ENCODE measurements at regions not wholly inside any gene's neighbourhood (a gene's known extent, or its start where the extent isn't known, plus 50 kb on each side); places are given as distances from the start of the nearest gene placed in this dataset.

GRCh38 chr3:68067314-68067713 lies 412.9 kb upstream of the SUCLG2 start:
- H3K4me1 ChIP-seq (ENCODE audit: control insufficient read depth, insufficient read depth, low read length), result no peaks in the 10 kb centered on the region
- no peaks in the 10 kb centered on the region for H3K27me3 ChIP-seq (ENCODE audit: control insufficient read depth, insufficient read depth, low read length)
- no peaks in the 10 kb centered on the region for H3K36me3 ChIP-seq (ENCODE audit: control insufficient read depth, insufficient read depth, low read length)
- DNase-seq (ENCODE audit: low read depth, low spot score), result no peak
- H3K27ac ChIP-seq (ENCODE audit: low read length), result no peak overlapping the region
- peaks cover 2% of the 10 kb centered on the region for H3K9me3 ChIP-seq (ENCODE audit: control insufficient read depth, insufficient read depth, low read length)
- no peak overlapping the region for H3K4me3 ChIP-seq (ENCODE audit: low read length)
- WGBS (ENCODE audit: insufficient coverage, insufficient read length), result no CpG with 5 or more reads among the region's 1 CpG

DNA sequence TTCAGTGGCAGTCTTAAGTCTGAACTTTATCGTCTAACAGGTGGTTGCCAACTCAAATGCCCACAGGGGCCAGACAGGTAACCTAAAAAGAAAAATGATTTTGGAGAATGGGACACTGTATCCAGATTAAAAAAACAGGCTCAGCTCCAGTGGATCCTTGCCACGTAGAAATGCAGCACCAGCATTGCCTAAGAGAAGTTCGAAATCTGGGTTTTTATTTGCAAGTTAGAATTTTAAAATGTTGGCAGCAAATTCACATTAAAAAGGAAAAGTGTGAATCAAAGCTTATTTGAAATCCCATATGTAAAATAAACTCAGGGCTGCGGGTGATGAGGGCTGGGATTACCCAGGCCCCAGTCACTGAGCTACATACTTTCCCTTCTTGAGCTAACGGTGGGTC lies 408.5 kb upstream of the SUCLG2 start:
- Histone ChIP-seq H3K27ac (ENCODE audit: low read length) (no peak overlapping the region), H3K9me3 (ENCODE audit: control insufficient read depth, insufficient read depth, low read length) (no peaks in the 10 kb centered on the region), H3K4me3 (ENCODE audit: low read length) (no peak overlapping the region), H3K27me3 (ENCODE audit: control insufficient read depth, insufficient read depth, low read length) (no peaks in the 10 kb centered on the region), H3K4me1 (ENCODE audit: control insufficient read depth, insufficient read depth, low read length) (no peaks in the 10 kb centered on the region), H3K36me3 (ENCODE audit: control insufficient read depth, insufficient read depth, low read length) (no peaks in the 10 kb centered on the region)
- DNase-seq (ENCODE audit: low read depth, low spot score), result no peak
- no CpG with 5 or more reads among the region's 5 CpGs for WGBS (ENCODE audit: insufficient coverage, insufficient read length)

- no peaks in the 10 kb centered on the region for H3K27me3 ChIP-seq (ENCODE audit: control insufficient read depth, insufficient read depth, low read length)
- H3K27ac ChIP-seq (ENCODE audit: low read length), result no peak overlapping the region
- H3K9me3 ChIP-seq (ENCODE audit: control insufficient read depth, insufficient read depth, low read length), result no peaks in the 10 kb centered on the region
- no peaks in the 10 kb centered on the region for H3K4me1 ChIP-seq (ENCODE audit: control insufficient read depth, insufficient read depth, low read length)
- no peaks in the 10 kb centered on the region for H3K36me3 ChIP-seq (ENCODE audit: control insufficient read depth, insufficient read depth, low read length)
- no CpG with 5 or more reads among the region's 5 CpGs for WGBS (ENCODE audit: insufficient coverage, insufficient read length)
- no peak overlapping the region for H3K4me3 ChIP-seq (ENCODE audit: low read length)
- DNase-seq (ENCODE audit: low read depth, low spot score), result no peak
These were observed 406.5 kb upstream of the SUCLG2 start for GRCh38 chr3:68060910-68061309.

DNA sequence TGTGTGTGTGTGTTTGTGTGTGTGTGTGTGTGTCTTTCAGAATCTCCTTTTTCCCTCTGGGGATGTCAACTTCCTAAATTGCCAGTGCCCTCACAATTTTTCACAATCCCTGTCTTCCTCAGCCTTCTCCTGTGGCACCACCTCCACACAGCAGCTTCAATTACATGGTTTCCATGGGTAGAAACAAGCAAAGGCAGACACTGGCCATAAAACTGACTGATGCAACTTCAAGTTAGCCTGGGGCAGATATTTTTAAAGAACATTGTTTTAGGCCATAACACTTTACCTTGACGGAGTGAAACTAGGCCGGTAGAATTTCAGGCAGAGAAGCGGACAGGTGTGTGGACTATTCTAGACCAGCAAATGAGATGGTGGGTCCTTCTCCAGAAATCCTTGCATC lies 405.8 kb upstream of the SUCLG2 start:
- no peak for DNase-seq (ENCODE audit: low read depth, low spot score)
- no peaks in the 10 kb centered on the region for H3K36me3 ChIP-seq (ENCODE audit: control insufficient read depth, insufficient read depth, low read length)
- H3K4me3 ChIP-seq (ENCODE audit: low read length), result no peak overlapping the region
- H3K27ac ChIP-seq (ENCODE audit: low read length), result no peak overlapping the region
- no peaks in the 10 kb centered on the region for H3K4me1 ChIP-seq (ENCODE audit: control insufficient read depth, insufficient read depth, low read length)
- no peaks in the 10 kb centered on the region for H3K9me3 ChIP-seq (ENCODE audit: control insufficient read depth, insufficient read depth, low read length)
- H3K27me3 ChIP-seq (ENCODE audit: control insufficient read depth, insufficient read depth, low read length), result no peaks in the 10 kb centered on the region
- WGBS (ENCODE audit: insufficient coverage, insufficient read length), result no CpG with 5 or more reads among the region's 3 CpGs

GRCh38 chr3:68059628-68060152 lies 405.3 kb upstream of the SUCLG2 start:
- no peak overlapping the region for H3K4me3 ChIP-seq (ENCODE audit: low read length)
- H3K36me3 ChIP-seq (ENCODE audit: control insufficient read depth, insufficient read depth, low read length), result no peaks in the 10 kb centered on the region
- no peak overlapping the region for H3K27ac ChIP-seq (ENCODE audit: low read length)
- DNase-seq (ENCODE audit: low read depth, low spot score), result no peak
- no peaks in the 10 kb centered on the region for H3K9me3 ChIP-seq (ENCODE audit: control insufficient read depth, insufficient read depth, low read length)
- no peaks in the 10 kb centered on the region for H3K4me1 ChIP-seq (ENCODE audit: control insufficient read depth, insufficient read depth, low read length)
- no peaks in the 10 kb centered on the region for H3K27me3 ChIP-seq (ENCODE audit: control insufficient read depth, insufficient read depth, low read length)
- no CpG with 5 or more reads among the region's 3 CpGs for WGBS (ENCODE audit: insufficient coverage, insufficient read length)

GRCh38 chr3:68057637-68058320 lies 403.4 kb upstream of the SUCLG2 start:
- Histone ChIP-seq H3K36me3 (ENCODE audit: control insufficient read depth, insufficient read depth, low read length) (no peaks in the 10 kb centered on the region), H3K27me3 (ENCODE audit: control insufficient read depth, insufficient read depth, low read length) (no peaks in the 10 kb centered on the region)
- no CpG with 5 or more reads among the region's 2 CpGs for WGBS (ENCODE audit: insufficient coverage, insufficient read length)

DNA sequence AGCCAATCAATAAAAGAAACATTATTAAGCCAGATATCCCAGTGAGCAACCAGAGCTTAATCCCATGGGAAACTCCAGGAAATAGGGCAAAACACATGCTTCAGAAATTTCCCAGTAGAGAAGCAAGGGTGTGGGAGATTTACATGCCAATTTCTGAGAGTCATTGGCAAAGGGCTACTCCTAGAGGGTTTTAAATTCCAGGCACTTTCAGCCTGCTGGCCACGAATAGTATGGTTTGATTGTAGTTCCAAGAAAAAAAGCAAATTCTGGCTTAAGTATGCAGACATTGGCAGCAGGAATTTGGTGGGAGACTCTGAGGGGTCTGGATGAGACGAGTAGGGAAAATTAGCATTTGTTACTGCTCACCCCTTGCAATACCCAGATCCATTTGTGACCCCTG lies 402.1 kb upstream of the SUCLG2 start:
- Histone ChIP-seq H3K9me3 (ENCODE audit: control insufficient read depth, insufficient read depth, low read length) (no peaks in the 10 kb centered on the region), H3K27ac (ENCODE audit: low read length) (no peak overlapping the region), H3K36me3 (ENCODE audit: control insufficient read depth, insufficient read depth, low read length) (no peaks in the 10 kb centered on the region), H3K27me3 (ENCODE audit: control insufficient read depth, insufficient read depth, low read length) (no peaks in the 10 kb centered on the region), H3K4me3 (ENCODE audit: low read length) (no peak overlapping the region), H3K4me1 (ENCODE audit: control insufficient read depth, insufficient read depth, low read length) (no peaks in the 10 kb centered on the region)
- no peak for DNase-seq (ENCODE audit: low read depth, low spot score)
- WGBS (ENCODE audit: insufficient coverage, insufficient read length), result no CpG with 5 or more reads among the region's 2 CpGs

More at GRCh38 chr3:68057637-68058320, 403.4 kb upstream of the SUCLG2 start:
- DNase-seq (ENCODE audit: low read depth, low spot score), result no peak
- Histone ChIP-seq H3K4me1 (ENCODE audit: control insufficient read depth, insufficient read depth, low read length) (no peaks in the 10 kb centered on the region), H3K27ac (ENCODE audit: low read length) (no peak overlapping the region), H3K4me3 (ENCODE audit: low read length) (no peak overlapping the region), H3K9me3 (ENCODE audit: control insufficient read depth, insufficient read depth, low read length) (no peaks in the 10 kb centered on the region)

- Histone ChIP-seq H3K36me3 (ENCODE audit: control insufficient read depth, insufficient read depth, low read length) (no peaks in the 10 kb centered on the region), H3K27me3 (ENCODE audit: control insufficient read depth, insufficient read depth, low read length) (no peaks in the 10 kb centered on the region), H3K9me3 (ENCODE audit: control insufficient read depth, insufficient read depth, low read length) (no peaks in the 10 kb centered on the region), H3K4me1 (ENCODE audit: control insufficient read depth, insufficient read depth, low read length) (no peaks in the 10 kb centered on the region), H3K27ac (ENCODE audit: low read length) (no peak overlapping the region), H3K4me3 (ENCODE audit: low read length) (no peak overlapping the region)
- WGBS (ENCODE audit: insufficient coverage, insufficient read length), result no CpG with 5 or more reads among the region's 4 CpGs
- DNase-seq (ENCODE audit: low read depth, low spot score), result no peak
These were observed 400.8 kb upstream of the SUCLG2 start for GRCh38 chr3:68055215-68055614.

DNA sequence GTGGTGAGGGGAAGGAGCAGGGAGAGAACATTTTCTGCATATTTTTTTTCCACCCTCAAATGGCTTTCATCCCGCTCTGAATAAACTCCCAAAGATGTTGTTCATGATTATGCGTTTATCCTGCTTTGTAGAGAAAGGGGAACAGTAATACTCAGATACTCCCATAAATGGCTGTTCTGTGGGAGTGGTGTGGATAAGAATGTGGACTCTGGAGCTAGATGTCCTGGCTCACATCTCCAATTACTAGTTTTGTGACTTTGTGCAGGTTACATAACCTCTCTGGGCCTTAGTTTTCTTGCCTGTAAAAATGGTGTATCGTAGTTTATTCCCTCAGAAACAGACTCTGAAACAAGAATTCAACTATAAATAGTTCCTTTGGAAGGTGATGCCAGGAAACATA lies 395.4 kb upstream of the SUCLG2 start:
- H3K4me3 ChIP-seq (ENCODE audit: low read length), result no peak overlapping the region
- no peaks in the 10 kb centered on the region for H3K36me3 ChIP-seq (ENCODE audit: control insufficient read depth, insufficient read depth, low read length)
- no peak for DNase-seq (ENCODE audit: low read depth, low spot score)
- H3K27me3 ChIP-seq (ENCODE audit: control insufficient read depth, insufficient read depth, low read length), result no peaks in the 10 kb centered on the region
- no peaks in the 10 kb centered on the region for H3K4me1 ChIP-seq (ENCODE audit: control insufficient read depth, insufficient read depth, low read length)
- H3K9me3 ChIP-seq (ENCODE audit: control insufficient read depth, insufficient read depth, low read length), result no peaks in the 10 kb centered on the region
- H3K27ac ChIP-seq (ENCODE audit: low read length), result no peak overlapping the region
- no CpG with 5 or more reads among the region's 3 CpGs for WGBS (ENCODE audit: insufficient coverage, insufficient read length)

- Histone ChIP-seq H3K4me3 (ENCODE audit: low read length) (no peak overlapping the region), H3K4me1 (ENCODE audit: control insufficient read depth, insufficient read depth, low read length) (no peaks in the 10 kb centered on the region), H3K27ac (ENCODE audit: low read length) (no peak overlapping the region), H3K9me3 (ENCODE audit: control insufficient read depth, insufficient read depth, low read length) (no peaks in the 10 kb centered on the region), H3K27me3 (ENCODE audit: control insufficient read depth, insufficient read depth, low read length) (no peaks in the 10 kb centered on the region), H3K36me3 (ENCODE audit: control insufficient read depth, insufficient read depth, low read length) (no peaks in the 10 kb centered on the region)
- WGBS (ENCODE audit: insufficient coverage, insufficient read length), result no CpG with 5 or more reads among the region's 3 CpGs
- DNase-seq (ENCODE audit: low read depth, low spot score), result no peak
These were observed 391.6 kb upstream of the SUCLG2 start for GRCh38 chr3:68045976-68046375.

- no peak overlapping the region for H3K27ac ChIP-seq (ENCODE audit: low read length)
- H3K4me1 ChIP-seq (ENCODE audit: control insufficient read depth, insufficient read depth, low read length), result no peaks in the 10 kb centered on the region
- no peaks in the 10 kb centered on the region for H3K36me3 ChIP-seq (ENCODE audit: control insufficient read depth, insufficient read depth, low read length)
- no peak for DNase-seq (ENCODE audit: low read depth, low spot score)
- H3K4me3 ChIP-seq (ENCODE audit: low read length), result no peak overlapping the region
- no peaks in the 10 kb centered on the region for H3K27me3 ChIP-seq (ENCODE audit: control insufficient read depth, insufficient read depth, low read length)
- WGBS (ENCODE audit: insufficient coverage, insufficient read length), result no CpG with 5 or more reads among the region's 2 CpGs
- H3K9me3 ChIP-seq (ENCODE audit: control insufficient read depth, insufficient read depth, low read length), result no peaks in the 10 kb centered on the region
These were observed 379.5 kb upstream of the SUCLG2 start for GRCh38 chr3:68033867-68034266.

All from iPS DF 6.9 (cell line).